Cardiac muscle cell (in vitro differentiated cells and primary cell): ENCODE measurements at regions not wholly inside any gene's neighbourhood (a gene's known extent, or its start where the extent isn't known, plus 50 kb on each side); places are given as distances from the start of the nearest gene placed in this dataset.

Experiments
- DNase-seq, 2 donors: peaks; one replicate each; pipeline versions ENCODE4 v3.0.0 to v3.0.0-alpha.2; 2010 to 2017; ENCODE audit warnings: low read depth in 1 of 2, low spot score in 1 of 2
- H3K27ac ChIP-seq: fragments of 200-600 bp; sonication (generic); 2 replicates; pipeline ENCODE4 v1.5.1; 2016
- H3K27me3 ChIP-seq: fragments of 200-600 bp; sonication (generic); 2 replicates; pipeline ENCODE4 v1.6.0; 2016; ENCODE audit warnings: control low read depth
- H3K36me3 ChIP-seq: fragments of 200-600 bp; sonication (generic); 2 replicates; pipeline ENCODE4 v1.5.1; 2016; ENCODE audit warnings: control low read depth
- H3K4me1 ChIP-seq: fragments of 200-600 bp; sonication (generic); 2 replicates; pipeline ENCODE4 v1.8.1; 2017; ENCODE audit warnings: low read depth, mild to moderate bottlenecking, mixed run types
- H3K4me3 ChIP-seq: fragments of 200-600 bp; sonication (generic); 2 replicates; pipeline ENCODE4 v1.5.1; 2016; ENCODE audit warnings: mild to moderate bottlenecking
- H3K9me3 ChIP-seq: fragments of 200-600 bp; sonication (generic); 2 replicates; pipeline ENCODE4 v1.5.1; 2017; ENCODE audit warnings: low read depth, mild to moderate bottlenecking, control low read depth
- TF ChIP-seq, protein P1 (sequence below): IDR thresholded peaks from 2 replicates; pipeline ENCODE4 v1.5.1; 2012; ENCODE audit warnings: low read depth, mild to moderate bottlenecking, low read length

DNA sequence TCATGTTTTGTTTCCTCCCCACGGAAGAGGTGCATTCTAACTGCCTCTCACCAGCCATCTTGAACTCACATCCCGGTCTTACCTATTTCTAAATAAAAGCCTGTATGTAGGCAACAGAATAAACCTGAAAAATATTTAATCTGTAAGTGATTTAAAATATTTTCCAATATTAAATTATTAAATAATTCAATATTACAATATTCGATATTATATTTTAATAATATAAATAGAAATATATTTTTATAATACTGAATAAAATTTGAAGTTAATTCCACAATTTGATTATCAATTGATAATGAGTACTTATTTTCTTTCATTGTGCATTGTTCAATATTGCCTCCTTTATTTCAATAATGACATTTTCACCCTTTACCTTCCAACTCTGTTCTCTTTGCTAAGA is 404.4 kb downstream of the CYLC2 start:
- no peaks in the 10 kb centered on the region for H3K36me3 ChIP-seq
- no peak overlapping the region for H3K27ac ChIP-seq
- no peak for DNase-seq

DNA sequence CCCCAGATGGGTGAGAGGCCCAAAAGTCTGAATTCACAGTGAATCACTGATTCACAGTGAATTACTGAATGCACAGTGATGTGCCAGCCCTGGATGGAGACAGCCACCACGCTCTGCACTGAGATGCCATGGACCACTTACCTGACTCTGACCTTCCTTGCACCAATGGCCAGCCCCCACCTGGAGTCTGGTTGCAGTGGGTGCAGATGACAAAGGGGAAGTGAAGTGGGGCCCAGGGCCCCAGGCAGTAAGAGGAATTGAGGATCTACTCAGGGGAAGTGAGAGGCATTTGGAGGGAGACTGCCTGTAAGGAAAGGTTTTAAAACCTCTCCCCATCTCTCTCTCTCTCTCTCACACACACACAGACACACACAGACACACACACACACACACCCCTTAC is 412.1 kb downstream of the CYLC2 start:
- no peaks in the 10 kb centered on the region for H3K9me3 ChIP-seq
- H3K27ac ChIP-seq = no peak overlapping the region
- DNase-seq = no peak
- no peaks in the 10 kb centered on the region for H3K4me1 ChIP-seq
- H3K4me3 ChIP-seq = no peak overlapping the region
- H3K36me3 ChIP-seq = no peaks in the 10 kb centered on the region
- H3K27me3 ChIP-seq = no peaks in the 10 kb centered on the region
- TF ChIP-seq, protein P1, sequence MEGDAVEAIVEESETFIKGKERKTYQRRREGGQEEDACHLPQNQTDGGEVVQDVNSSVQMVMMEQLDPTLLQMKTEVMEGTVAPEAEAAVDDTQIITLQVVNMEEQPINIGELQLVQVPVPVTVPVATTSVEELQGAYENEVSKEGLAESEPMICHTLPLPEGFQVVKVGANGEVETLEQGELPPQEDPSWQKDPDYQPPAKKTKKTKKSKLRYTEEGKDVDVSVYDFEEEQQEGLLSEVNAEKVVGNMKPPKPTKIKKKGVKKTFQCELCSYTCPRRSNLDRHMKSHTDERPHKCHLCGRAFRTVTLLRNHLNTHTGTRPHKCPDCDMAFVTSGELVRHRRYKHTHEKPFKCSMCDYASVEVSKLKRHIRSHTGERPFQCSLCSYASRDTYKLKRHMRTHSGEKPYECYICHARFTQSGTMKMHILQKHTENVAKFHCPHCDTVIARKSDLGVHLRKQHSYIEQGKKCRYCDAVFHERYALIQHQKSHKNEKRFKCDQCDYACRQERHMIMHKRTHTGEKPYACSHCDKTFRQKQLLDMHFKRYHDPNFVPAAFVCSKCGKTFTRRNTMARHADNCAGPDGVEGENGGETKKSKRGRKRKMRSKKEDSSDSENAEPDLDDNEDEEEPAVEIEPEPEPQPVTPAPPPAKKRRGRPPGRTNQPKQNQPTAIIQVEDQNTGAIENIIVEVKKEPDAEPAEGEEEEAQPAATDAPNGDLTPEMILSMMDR = no peak

More for the DNA sequence above, 404.4 kb downstream of the CYLC2 start:
- Histone ChIP-seq H3K9me3 (no peaks in the 10 kb centered on the region), H3K4me1 (no peaks in the 10 kb centered on the region), H3K4me3 (no peak overlapping the region), H3K27me3 (no peaks in the 10 kb centered on the region)
- TF ChIP-seq, protein P1 = no peak

DNA sequence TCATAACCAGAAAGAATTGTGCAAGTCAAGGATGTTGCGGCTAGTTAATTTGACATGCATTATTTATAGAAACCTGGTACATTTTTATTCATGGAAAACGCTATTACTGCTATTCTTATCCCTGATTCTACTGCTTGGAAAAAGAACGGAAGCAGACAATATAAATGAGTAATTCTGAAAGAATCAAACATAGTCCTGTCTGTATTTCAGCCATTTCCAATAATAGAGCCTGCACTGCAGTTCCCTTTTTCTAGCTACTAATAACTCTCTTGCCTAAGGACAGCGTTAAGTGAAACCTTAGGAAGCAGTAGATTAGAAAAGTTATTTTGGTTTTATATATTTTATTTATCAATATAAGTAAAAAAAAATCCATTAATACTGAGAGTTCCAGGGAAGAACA is 414.9 kb downstream of the CYLC2 start:
- Histone ChIP-seq H3K4me1 (no peaks in the 10 kb centered on the region), H3K9me3 (no peaks in the 10 kb centered on the region), H3K36me3 (no peaks in the 10 kb centered on the region), H3K27me3 (no peaks in the 10 kb centered on the region), H3K4me3 (no peak overlapping the region), H3K27ac (no peak overlapping the region)
- no peak for DNase-seq
- TF ChIP-seq, protein P1 = no peak

DNA sequence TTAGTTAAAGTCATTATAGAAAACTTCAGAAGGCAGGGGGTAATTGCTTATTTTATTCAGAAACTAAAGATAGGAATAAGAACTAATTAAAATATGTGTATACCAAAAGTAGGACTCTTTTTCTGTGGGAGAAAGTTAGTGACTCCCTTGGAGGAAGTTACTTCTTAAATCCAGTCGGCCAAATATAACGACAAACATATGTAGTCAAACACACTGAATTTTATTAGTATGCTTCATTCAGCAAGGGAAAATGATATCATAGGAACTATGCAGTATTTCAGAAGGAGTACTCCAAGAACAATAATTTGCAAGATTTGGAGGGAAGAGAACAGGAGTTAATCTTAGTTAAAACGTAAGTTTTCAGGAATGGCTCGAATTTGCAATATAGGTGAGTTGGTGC is 432.6 kb downstream of the CYLC2 start:
- Histone ChIP-seq H3K27ac (no peak overlapping the region), H3K4me3 (no peak overlapping the region), H3K36me3 (no peaks in the 10 kb centered on the region), H3K27me3 (no peaks in the 10 kb centered on the region), H3K4me1 (no peaks in the 10 kb centered on the region), H3K9me3 (no peaks in the 10 kb centered on the region)
- TF ChIP-seq, protein P1 = no peak
- no peak for DNase-seq

DNA sequence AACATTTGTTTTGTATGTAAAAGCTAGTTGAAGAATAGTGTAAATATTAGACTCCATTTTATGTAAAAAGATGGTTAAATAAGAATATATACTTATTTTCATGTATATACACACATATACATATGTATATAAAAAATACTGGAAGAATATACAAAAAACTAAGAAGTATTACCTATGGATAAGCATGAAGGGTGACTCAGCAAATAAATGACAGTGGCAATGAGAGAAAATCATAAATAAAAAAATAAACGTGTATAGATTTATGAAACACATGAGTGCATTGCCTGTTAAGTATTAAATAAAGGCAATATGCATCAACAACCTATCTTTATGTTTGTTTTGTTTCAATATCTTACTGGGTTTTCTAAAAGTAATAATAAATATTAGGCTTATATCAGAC is 435.3 kb downstream of the CYLC2 start:
- Histone ChIP-seq H3K4me1 (no peaks in the 10 kb centered on the region), H3K36me3 (no peaks in the 10 kb centered on the region), H3K27ac (no peak overlapping the region), H3K27me3 (no peaks in the 10 kb centered on the region), H3K9me3 (no peaks in the 10 kb centered on the region), H3K4me3 (no peak overlapping the region)
- DNase-seq = no peak
- TF ChIP-seq, protein P1 = no peak

DNA sequence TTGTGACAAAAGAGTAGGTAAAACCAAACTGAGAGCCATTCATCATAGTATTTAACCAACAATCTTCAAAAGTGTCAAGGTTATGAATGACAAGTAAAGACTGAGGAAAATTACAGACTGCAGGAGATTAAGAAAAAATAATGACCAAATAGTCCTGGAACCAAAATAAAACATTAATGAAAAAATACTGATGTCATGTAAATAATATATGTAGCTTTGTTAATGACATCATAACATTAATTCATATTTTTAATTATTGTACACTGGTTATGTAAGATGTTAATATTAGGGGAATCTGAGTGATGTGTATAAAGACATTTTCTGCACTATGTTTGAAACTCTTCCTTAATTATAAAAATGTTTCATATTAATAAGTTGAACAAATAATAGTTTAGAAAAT is 436.7 kb downstream of the CYLC2 start:
- H3K27me3 ChIP-seq = no peaks in the 10 kb centered on the region
- no peaks in the 10 kb centered on the region for H3K9me3 ChIP-seq
- H3K4me3 ChIP-seq = no peak overlapping the region
- H3K27ac ChIP-seq = no peak overlapping the region
- no peaks in the 10 kb centered on the region for H3K4me1 ChIP-seq
- no peaks in the 10 kb centered on the region for H3K36me3 ChIP-seq
- TF ChIP-seq, protein P1 = no peak
- no peak for DNase-seq
